ENCODE measurements at regions not wholly inside any gene's neighbourhood (a gene's known extent, or its start where the extent isn't known, plus 50 kb on each side); places are given as distances from the start of the nearest gene placed in this dataset.

GRCh38 chr3:166420071-166420470, 582.8 kb upstream of the BCHE start:
- Histone ChIP-seq H3K4me1 (no peaks in the 10 kb centered on the region), H3K4me3 (no peak overlapping the region), H3K27me3 (no peaks in the 10 kb centered on the region), H3K9me3 (no peaks in the 10 kb centered on the region), H3K27ac (no peak overlapping the region), H3K36me3 (no peaks in the 10 kb centered on the region)
- DNase-seq, result no peak
- no peak for TF ChIP-seq CTCF (IDR thresholded peaks at IDR 0.05)
- intact Hi-C loops (cut with DNase I; ENCODE audit: low total_unique reads), result no loop called here

- no peaks in the 10 kb centered on the region for H3K36me3 ChIP-seq
- H3K4me1 ChIP-seq, result no peaks in the 10 kb centered on the region
- no peaks in the 10 kb centered on the region for H3K27me3 ChIP-seq
- intact Hi-C loops (cut with DNase I; ENCODE audit: low total_unique reads), result no loop called here
- H3K27ac ChIP-seq, result no peak overlapping the region
- no peaks in the 10 kb centered on the region for H3K9me3 ChIP-seq
- no peak for DNase-seq
- no peak overlapping the region for H3K4me3 ChIP-seq
- no peak for TF ChIP-seq CTCF (IDR thresholded peaks at IDR 0.05)
Measured at GRCh38 chr3:166405896-166406295, 568.7 kb upstream of the BCHE start.

GRCh38 chr3:166405465-166405864, 568.2 kb upstream of the BCHE start:
- H3K36me3 ChIP-seq, result no peaks in the 10 kb centered on the region
- no peak for TF ChIP-seq CTCF (IDR thresholded peaks at IDR 0.05)

GRCh38 chr3:166390303-166390702, 553.1 kb upstream of the BCHE start:
- DNase-seq, result no peak
- no peaks in the 10 kb centered on the region for H3K4me1 ChIP-seq
- no peaks in the 10 kb centered on the region for H3K36me3 ChIP-seq
- no peaks in the 10 kb centered on the region for H3K27me3 ChIP-seq
- no peak overlapping the region for H3K27ac ChIP-seq
- H3K4me3 ChIP-seq, result no peak overlapping the region
- no peak for TF ChIP-seq CTCF (IDR thresholded peaks at IDR 0.05)
- H3K9me3 ChIP-seq, result no peaks in the 10 kb centered on the region
- intact Hi-C loops (cut with DNase I; ENCODE audit: low total_unique reads), result no loop called here

More at GRCh38 chr3:166405465-166405864, 568.2 kb upstream of the BCHE start:
- H3K27me3 ChIP-seq, result no peaks in the 10 kb centered on the region
- DNase-seq, result no peak
- H3K4me3 ChIP-seq, result no peak overlapping the region
- intact Hi-C loops (cut with DNase I; ENCODE audit: low total_unique reads), result no loop called here
- no peaks in the 10 kb centered on the region for H3K4me1 ChIP-seq
- no peak overlapping the region for H3K27ac ChIP-seq
- H3K9me3 ChIP-seq, result no peaks in the 10 kb centered on the region

GRCh38 chr3:166388321-166388720, 551.1 kb upstream of the BCHE start:
- Histone ChIP-seq H3K27me3 (no peaks in the 10 kb centered on the region), H3K27ac (no peak overlapping the region), H3K4me1 (no peaks in the 10 kb centered on the region), H3K4me3 (no peak overlapping the region), H3K9me3 (no peaks in the 10 kb centered on the region), H3K36me3 (no peaks in the 10 kb centered on the region)
- intact Hi-C loops (cut with DNase I; ENCODE audit: low total_unique reads), result no loop called here
- no peak for DNase-seq
- no peak for TF ChIP-seq CTCF (IDR thresholded peaks at IDR 0.05)

GRCh38 chr3:166372571-166373106, 535.4 kb upstream of the BCHE start:
- Histone ChIP-seq H3K36me3 (no peaks in the 10 kb centered on the region), H3K4me3 (no peak overlapping the region), H3K27me3 (no peaks in the 10 kb centered on the region), H3K4me1 (no peaks in the 10 kb centered on the region), H3K9me3 (no peaks in the 10 kb centered on the region), H3K27ac (no peak overlapping the region)
- intact Hi-C loops (cut with DNase I; ENCODE audit: low total_unique reads), result no loop called here
- DNase-seq, result no peak
- no peak for TF ChIP-seq CTCF (IDR thresholded peaks at IDR 0.05)

Data from tibial artery (tissue), 4 donors.